ENCODE measurements at regions not wholly inside any gene's neighbourhood (a gene's known extent, or its start where the extent isn't known, plus 50 kb on each side); places are given as distances from the start of the nearest gene placed in this dataset.

- no peak overlapping the region for H3K9ac ChIP-seq (ENCODE audit: extremely low read depth, insufficient read length, low read length)
- H2BK5ac ChIP-seq (ENCODE audit: insufficient read length, low read length) = no peak overlapping the region
- H3K27ac Mint-ChIP-seq = no peak overlapping the region
- no peak overlapping the region for H3K18ac ChIP-seq (ENCODE audit: insufficient read length, low read depth, low read length)
- H3K36me3 Mint-ChIP-seq (ENCODE audit: insufficient read depth in 1 of 3, low read depth in 3 of 3) = peaks cover 0 to 8% (median 0%) of the 10 kb centered on the region in 3 experiments; a peak in 1 of 7 replicates
- H4K8ac ChIP-seq (replicated peaks; ENCODE audit: insufficient read length, low read depth, low read length) = no peak overlapping the region
- H2BK15ac ChIP-seq (ENCODE audit: low read depth, low read length) = no peak overlapping the region
- no peak for TF ChIP-seq CTCF (conservative IDR thresholded peaks at IDR 0.05)
- H3K56ac ChIP-seq (ENCODE audit: insufficient read length, low read depth, low read length) = no peak overlapping the region
- H3T11ph ChIP-seq (ENCODE audit: low read length) = no peak overlapping the region
- H2BK20ac ChIP-seq (ENCODE audit: low read depth, low read length, poor library complexity, severe bottlenecking) = no peak overlapping the region
- no peak overlapping the region for H2AK5ac ChIP-seq (ENCODE audit: insufficient read length, low read length)
- H4K20me1 ChIP-seq (ENCODE audit: control insufficient read depth, insufficient read depth, insufficient read length) = no peaks in the 10 kb centered on the region
- no peak for DNase-seq
- H3K4me3 Mint-ChIP-seq = no peak overlapping the region
- no peak overlapping the region for H3K27ac ChIP-seq (ENCODE audit: insufficient read length, low read depth, low read length)
- no peaks in the 10 kb centered on the region for H3K4me1 Mint-ChIP-seq
- no peak overlapping the region for H3K4ac ChIP-seq (ENCODE audit: low read depth, low read length)
- H4K91ac ChIP-seq (ENCODE audit: insufficient read length, low read depth, low read length) = no peak overlapping the region
- H3K14ac ChIP-seq (ENCODE audit: insufficient read depth, low read length) = no peak overlapping the region
- H3K4me2 ChIP-seq (ENCODE audit: insufficient read depth, insufficient read length, low read length) = no peak overlapping the region
- H3K9me3 Mint-ChIP-seq = no peaks in the 10 kb centered on the region
- no peaks in the 10 kb centered on the region for H3K9me3 ChIP-seq (ENCODE audit: control insufficient read depth, low read depth, low read length)
- no peak overlapping the region for H2BK12ac ChIP-seq (ENCODE audit: insufficient read length, low read depth, low read length)
- no peaks in the 10 kb centered on the region for H3K79me1 ChIP-seq (ENCODE audit: insufficient read depth, low read depth, low read length, poor library complexity, severe bottlenecking)
- no peaks in the 10 kb centered on the region for H3K23me2 ChIP-seq (ENCODE audit: insufficient read length, low read depth, low read length, poor library complexity, severe bottlenecking)
- H2AFZ ChIP-seq (ENCODE audit: low read length) = no peak overlapping the region
- no peak overlapping the region for H2BK120ac ChIP-seq (ENCODE audit: low read depth, low read length, poor library complexity, severe bottlenecking)
- H3K4me1 ChIP-seq (ENCODE audit: insufficient read depth, low read length) = no peaks in the 10 kb centered on the region
- peaks cover 1% of the 10 kb centered on the region for H3K27me3 Mint-ChIP-seq (ENCODE audit: low read depth)
- WGBS (ENCODE audit: extremely low coverage, insufficient read length, low lambda C conversion rate) = no CpG with 5 or more reads among the region's 9 CpGs
- no peak overlapping the region for H4K5ac ChIP-seq (ENCODE audit: insufficient read length, low read depth, low read length)
- H3K79me2 ChIP-seq (ENCODE audit: insufficient read depth, low read length) = no peaks in the 10 kb centered on the region
- no peak overlapping the region for H3K23ac ChIP-seq (ENCODE audit: insufficient read length, low read depth, low read length)
- H3K27me3 ChIP-seq (ENCODE audit: insufficient read depth, low read length) = no peaks in the 10 kb centered on the region
These were observed 450.0 kb downstream of the FOXG1 start for GRCh38 chr14:29216268-29217232.

All from H9 (cell line).